Ovary (tissue), 3 donors: ENCODE measurements at regions not wholly inside any gene's neighbourhood (a gene's known extent, or its start where the extent isn't known, plus 50 kb on each side); places are given as distances from the start of the nearest gene placed in this dataset.

Source experiments
- CTCF ChIP-seq, 3 donors: fragments of 450-650 bp in 2 of 3; fragments of 200-600 bp in 1 of 3; IDR thresholded peaks; one replicate each; pipeline versions ENCODE4 v1.5.1 to v1.8.0; 2016 to 2022; ENCODE audit warnings: antibody characterized with exemption in 3 of 3, mild to moderate bottlenecking in 1 of 3
- EP300 ChIP-seq: sonication (generic); formaldehyde crosslinking; IDR thresholded peaks from one replicate; pipeline ENCODE4 v1.6.1; 2017; ENCODE audit warnings: antibody characterized with exemption
- POLR2A ChIP-seq: fragments of 450-650 bp; IDR thresholded peaks from one replicate; pipeline ENCODE4 v1.6.1; 2017; ENCODE audit warnings: antibody characterized with exemption, mild to moderate bottlenecking, moderate library complexity
- donor health status: DM: no; HTN: no; CAD: no.

- no peak for TF ChIP-seq CTCF (IDR thresholded peaks at IDR 0.05)
- TF ChIP-seq POLR2A: no peak
- no peak for TF ChIP-seq EP300
These were observed 51.6 kb upstream of the KSR1 start for GRCh38 chr17:27404676-27405075.
